ENCODE measurements at regions not wholly inside any gene's neighbourhood (a gene's known extent, or its start where the extent isn't known, plus 50 kb on each side); places are given as distances from the start of the nearest gene placed in this dataset.

DNA sequence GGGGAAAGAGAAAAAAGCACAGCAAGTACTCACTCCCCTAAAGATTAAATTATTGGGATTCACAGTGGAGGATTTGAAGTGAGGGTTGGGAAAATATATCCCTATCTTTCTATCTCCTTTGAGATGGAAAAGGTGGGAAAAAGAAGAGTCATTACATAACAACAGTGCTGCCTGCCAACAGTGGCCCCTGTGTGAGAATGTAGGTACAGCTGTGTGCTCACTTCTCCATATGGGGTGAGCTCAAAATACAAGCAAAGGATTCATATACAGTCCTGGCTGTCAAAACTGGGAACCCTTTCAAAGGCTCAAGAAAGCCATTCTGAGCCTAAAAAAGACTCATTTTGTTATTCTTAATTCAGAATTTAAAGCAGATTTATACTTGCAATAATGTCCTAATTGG lies 458.5 kb downstream of the GPAM start:
- Histone ChIP-seq H3K36me3 (replicated peaks in 1 of 2; ENCODE audit: control extremely low read depth in 1 of 2, control insufficient read depth in 1 of 2, extremely low read depth in 1 of 2, insufficient read depth in 2 of 2, low read length in 1 of 2) (no peaks in the 10 kb centered on the region), H2AFZ (ENCODE audit: insufficient read depth, low read depth, low read length, poor library complexity, severe bottlenecking) (no peak overlapping the region), H3K27me3 (replicated peaks in 1 of 4; ENCODE audit: control extremely low read depth in 1 of 4, control insufficient read depth in 3 of 4, insufficient read depth in 4 of 4, low read length in 3 of 4) (no peaks in the 10 kb centered on the region), H3K4me3 (ENCODE audit: control extremely low read depth in 1 of 5, extremely low read depth in 1 of 5, insufficient read depth in 1 of 5, low read depth in 2 of 5, low read length in 4 of 5) (no peak overlapping the region), H4K20me1 (ENCODE audit: control insufficient read depth, insufficient read depth, low read length, poor library complexity, severe bottlenecking) (no peaks in the 10 kb centered on the region), H3K4me1 (ENCODE audit: control insufficient read depth in 2 of 2, insufficient read depth in 2 of 2, low read length in 2 of 2) (no peaks in the 10 kb centered on the region), H3K79me2 (ENCODE audit: control insufficient read depth, insufficient read depth, low read length) (no peaks in the 10 kb centered on the region), H3K4me2 (replicated peaks; ENCODE audit: low read depth, low read length, poor library complexity, severe bottlenecking) (no peak overlapping the region), H3K9ac (ENCODE audit: low read length) (no peak overlapping the region), H3K9me3 (ENCODE audit: control extremely low read depth in 1 of 3, control insufficient read depth in 2 of 3, insufficient read depth in 1 of 3, low read length in 2 of 3) (no peaks in the 10 kb centered on the region), H3K27ac (ENCODE audit: low read length in 2 of 2) (no peak overlapping the region)
- TF ChIP-seq CTCF (IDR thresholded peaks at IDR 0.05): no peak
- TF ChIP-seq EZH2 (IDR thresholded peaks at IDR 0.05; ENCODE audit: borderline replicate concordance, insufficient read depth, low read depth, low read length, poor library complexity, severe bottlenecking): no peak
- intact Hi-C loops (cut with micrococcal nuclease): no loop called here
- H3K4me3 Mint-ChIP-seq: no peak overlapping the region
- H3K27ac Mint-ChIP-seq: no peak overlapping the region
- ATAC-seq (ENCODE audit: low read depth) (no peak), DNase-seq (no peak)
- ChIA-PET POLR2A (no interaction called here), CTCF (no interaction called here)
- no peaks in the 10 kb centered on the region for H3K9me3 Mint-ChIP-seq (ENCODE audit: insufficient read depth)
- peaks cover 1% of the 10 kb centered on the region for H3K27me3 Mint-ChIP-seq
- no peaks in the 10 kb centered on the region for H3K4me1 Mint-ChIP-seq

DNA sequence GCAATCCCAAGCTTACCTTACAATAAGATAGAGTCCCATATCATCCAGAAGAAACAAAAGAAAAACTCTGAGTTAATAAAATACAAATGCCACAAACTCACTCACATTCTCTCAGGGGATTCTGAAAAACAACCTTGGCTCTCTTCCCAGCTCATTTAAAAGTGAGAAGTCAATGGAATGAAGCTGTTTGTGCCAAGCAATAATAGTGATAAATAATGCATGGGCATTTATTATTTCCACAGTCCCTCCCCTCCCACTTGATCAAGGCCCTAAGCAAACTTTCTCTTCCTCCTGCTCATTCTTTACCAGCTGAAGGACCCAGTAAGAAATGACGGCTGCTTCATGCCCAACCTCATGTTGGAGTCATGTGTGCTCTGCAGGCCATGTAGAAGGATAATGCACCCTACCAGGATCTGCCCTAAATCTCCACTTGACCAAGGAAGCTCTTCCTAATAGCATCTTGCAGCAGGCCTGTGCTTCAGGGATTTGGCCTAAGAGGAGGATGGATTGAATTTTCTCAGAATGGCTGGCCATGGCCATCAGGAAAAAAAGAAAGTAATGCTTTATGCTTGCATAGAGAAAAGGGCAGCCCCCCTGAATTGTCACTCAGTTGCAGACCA lies 451.3 kb downstream of the GPAM start:
- Histone ChIP-seq H4K20me1 (ENCODE audit: control insufficient read depth, insufficient read depth, low read length, poor library complexity, severe bottlenecking) (no peaks in the 10 kb centered on the region), H3K79me2 (ENCODE audit: control insufficient read depth, insufficient read depth, low read length) (no peaks in the 10 kb centered on the region), H3K36me3 (replicated peaks in 1 of 2; ENCODE audit: control extremely low read depth in 1 of 2, control insufficient read depth in 1 of 2, extremely low read depth in 1 of 2, insufficient read depth in 2 of 2, low read length in 1 of 2) (no peaks in the 10 kb centered on the region), H3K4me3 (ENCODE audit: control extremely low read depth in 1 of 5, extremely low read depth in 1 of 5, insufficient read depth in 1 of 5, low read depth in 2 of 5, low read length in 4 of 5) (no peak overlapping the region), H3K4me1 (ENCODE audit: control insufficient read depth in 2 of 2, insufficient read depth in 2 of 2, low read length in 2 of 2) (no peaks in the 10 kb centered on the region), H3K27ac (ENCODE audit: low read length in 2 of 2) (no peak overlapping the region), H3K9me3 (ENCODE audit: control extremely low read depth in 1 of 3, control insufficient read depth in 2 of 3, insufficient read depth in 1 of 3, low read length in 2 of 3) (no peaks in the 10 kb centered on the region), H3K9ac (ENCODE audit: low read length) (no peak overlapping the region), H2AFZ (ENCODE audit: insufficient read depth, low read depth, low read length, poor library complexity, severe bottlenecking) (no peak overlapping the region), H3K27me3 (replicated peaks in 1 of 4; ENCODE audit: control extremely low read depth in 1 of 4, control insufficient read depth in 3 of 4, insufficient read depth in 4 of 4, low read length in 3 of 4) (no peaks in the 10 kb centered on the region), H3K4me2 (replicated peaks; ENCODE audit: low read depth, low read length, poor library complexity, severe bottlenecking) (no peak overlapping the region)
- ATAC-seq (ENCODE audit: low read depth): no peak
- H3K27ac Mint-ChIP-seq: no peak overlapping the region
- H3K27me3 Mint-ChIP-seq: peaks cover 3% of the 10 kb centered on the region
- POLR2A ChIA-PET: no interaction called here
- TF ChIP-seq EZH2 (IDR thresholded peaks at IDR 0.05; ENCODE audit: borderline replicate concordance, insufficient read depth, low read depth, low read length, poor library complexity, severe bottlenecking) (no peak), CTCF (IDR thresholded peaks at IDR 0.05) (no peak)
- DNase-seq: no peak
- no peaks in the 10 kb centered on the region for H3K4me1 Mint-ChIP-seq
- intact Hi-C loops (cut with micrococcal nuclease): no loop called here
- peaks cover 3% of the 10 kb centered on the region for H3K9me3 Mint-ChIP-seq (ENCODE audit: insufficient read depth)
- CTCF ChIA-PET: no interaction called here
- no peak overlapping the region for H3K4me3 Mint-ChIP-seq
- WGBS (ENCODE audit: insufficient coverage): 71% methylated on average over 1 of the region's 1 CpG
